ENCODE measurements at regions not wholly inside any gene's neighbourhood (a gene's known extent, or its start where the extent isn't known, plus 50 kb on each side); places are given as distances from the start of the nearest gene placed in this dataset.

GRCh38 chr7:91674470-91674869 is 206.0 kb downstream of the MTERF1 start:
- TF ChIP-seq CTCF (IDR thresholded peaks at IDR 0.05) (no peak), POLR2A (IDR thresholded peaks at IDR 0.05) (no peak)
